Immature natural killer cell (primary cell): ENCODE measurements at regions not wholly inside any gene's neighbourhood (a gene's known extent, or its start where the extent isn't known, plus 50 kb on each side); places are given as distances from the start of the nearest gene placed in this dataset.
"Not testable (repeated sequence)": the region's sequence is repeated elsewhere in the genome, so short reads cannot be mapped to it uniquely, and the experiment has no call there.

ENCODE experiments used
- DNase-seq, 3 donors: peaks; one replicate each; pipeline ENCODE4 v3.0.0; 2022; ENCODE audit warnings: mixed read lengths in 1 of 3
- H3K27ac Mint-ChIP-seq, 6 donors: one replicate each; pipeline ENCODE4 v1.8.0; 2020; ENCODE audit warnings: mixed read lengths in 6 of 6, mild to moderate bottlenecking in 5 of 6, inconsistent platforms in 4 of 6, moderate library complexity in 3 of 6
- H3K27me3 Mint-ChIP-seq, 3 donors: one replicate each; pipeline ENCODE4 v1.8.0; 2020 to 2021; ENCODE audit warnings: low read depth in 3 of 3, mild to moderate bottlenecking in 3 of 3, mixed read lengths in 3 of 3, moderate library complexity in 3 of 3, inconsistent platforms in 1 of 3
- H3K36me3 Mint-ChIP-seq, 3 donors: one replicate each; pipeline ENCODE4 v1.8.0; 2020; ENCODE audit warnings: mixed read lengths in 3 of 3, inconsistent platforms in 2 of 3, mild to moderate bottlenecking in 2 of 3
- H3K4me1 Mint-ChIP-seq, 2 donors: one replicate each; pipeline ENCODE4 v1.8.0; 2020; ENCODE audit warnings: inconsistent platforms in 2 of 2, mild to moderate bottlenecking in 2 of 2, mixed read lengths in 2 of 2, moderate library complexity in 1 of 2
- H3K4me3 Mint-ChIP-seq, 5 donors: one replicate each; pipeline ENCODE4 v1.8.0; 2020; ENCODE audit warnings: mild to moderate bottlenecking in 5 of 5, mixed read lengths in 5 of 5, inconsistent platforms in 3 of 5, moderate library complexity in 3 of 5
- H3K9me3 Mint-ChIP-seq, 6 donors: one replicate each; pipeline ENCODE4 v1.8.0; 2020; ENCODE audit warnings: mild to moderate bottlenecking in 6 of 6, mixed read lengths in 6 of 6, inconsistent platforms in 4 of 6, moderate library complexity in 3 of 6

GRCh38 chr1:215376544-215377264 is 190.4 kb upstream of the KCTD3 start:
- H3K36me3 Mint-ChIP-seq = no peaks in the 10 kb centered on the region
- H3K4me3 Mint-ChIP-seq = no peak overlapping the region
- no peak overlapping the region for H3K27ac Mint-ChIP-seq
- no peaks in the 10 kb centered on the region for H3K4me1 Mint-ChIP-seq
- H3K27me3 Mint-ChIP-seq = peaks cover 0 to 4% (median 0%) of the 10 kb centered on the region in 3 donors
- DNase-seq = no peak
- peaks cover 7 to 37% (median 13%) of the 10 kb centered on the region in 6 donors for H3K9me3 Mint-ChIP-seq

- peaks cover 0 to 4% (median 0%) of the 10 kb centered on the region in 3 donors for H3K27me3 Mint-ChIP-seq
- no peak for DNase-seq
- H3K9me3 Mint-ChIP-seq = peaks cover 3 to 37% (median 13%) of the 10 kb centered on the region in 6 donors
- H3K27ac Mint-ChIP-seq = no peak overlapping the region
- H3K36me3 Mint-ChIP-seq = no peaks in the 10 kb centered on the region
- no peak overlapping the region for H3K4me3 Mint-ChIP-seq
- H3K4me1 Mint-ChIP-seq = no peaks in the 10 kb centered on the region
These were observed 189.4 kb upstream of the KCTD3 start for GRCh38 chr1:215377746-215378145.

GRCh38 chr1:215380566-215380965 is 186.5 kb upstream of the KCTD3 start:
- Mint-ChIP-seq H3K9me3 (peaks cover 0 to 31% (median 10%) of the 10 kb centered on the region in 6 donors), H3K4me3 (no peak overlapping the region), H3K27me3 (peaks cover 0 to 4% (median 0%) of the 10 kb centered on the region in 3 donors), H3K27ac (no peak overlapping the region), H3K4me1 (no peaks in the 10 kb centered on the region), H3K36me3 (no peaks in the 10 kb centered on the region)
- no peak for DNase-seq

- Mint-ChIP-seq H3K27me3 (no peaks in the 10 kb centered on the region), H3K4me1 (no peaks in the 10 kb centered on the region), H3K36me3 (peaks cover 0 to 4% (median 0%) of the 10 kb centered on the region in 3 donors), H3K27ac (no peak overlapping the region), H3K9me3 (peaks cover 10 to 46% (median 25%) of the 10 kb centered on the region in 6 donors), H3K4me3 (no peak overlapping the region)
- DNase-seq = no peak
These were observed 173.6 kb upstream of the KCTD3 start for GRCh38 chr1:215393476-215393875.

GRCh38 chr1:215394084-215394991 is 172.8 kb upstream of the KCTD3 start:
- Mint-ChIP-seq H3K9me3 (peaks cover 10 to 46% (median 22%) of the 10 kb centered on the region in 6 donors), H3K36me3 (peaks cover 0 to 4% (median 0%) of the 10 kb centered on the region in 3 donors), H3K27me3 (no peaks in the 10 kb centered on the region), H3K4me3 (no peak overlapping the region), H3K27ac (no peak overlapping the region), H3K4me1 (no peaks in the 10 kb centered on the region)
- DNase-seq = no peak

- Mint-ChIP-seq H3K4me1 (no peaks in the 10 kb centered on the region), H3K9me3 (peaks cover 7 to 44% (median 25%) of the 10 kb centered on the region in 6 donors), H3K27ac (no peak overlapping the region), H3K36me3 (peaks cover 0 to 4% (median 0%) of the 10 kb centered on the region in 3 donors), H3K27me3 (no peaks in the 10 kb centered on the region), H3K4me3 (no peak overlapping the region)
- DNase-seq = no peak
These were observed 170.0 kb upstream of the KCTD3 start for GRCh38 chr1:215397106-215397505.

- Mint-ChIP-seq H3K27me3 (peaks cover 0 to under 1% (median 0%) of the 10 kb centered on the region in 3 donors), H3K27ac (no peak overlapping the region), H3K4me1 (no peaks in the 10 kb centered on the region), H3K9me3 (peaks cover 8 to 42% (median 21%) of the 10 kb centered on the region in 6 donors), H3K4me3 (no peak overlapping the region), H3K36me3 (peaks cover 0 to 4% (median 0%) of the 10 kb centered on the region in 3 donors)
- no peak for DNase-seq
These were observed 169.3 kb upstream of the KCTD3 start for GRCh38 chr1:215397843-215398242.

GRCh38 chr1:215399787-215400186 is 167.3 kb upstream of the KCTD3 start:
- H3K36me3 Mint-ChIP-seq = peaks cover 0 to 4% (median 0%) of the 10 kb centered on the region in 3 donors
- no peak for DNase-seq
- H3K4me1 Mint-ChIP-seq = no peaks in the 10 kb centered on the region
- peaks cover 0 to 2% (median 0%) of the 10 kb centered on the region in 3 donors for H3K27me3 Mint-ChIP-seq
- peaks cover 7 to 34% (median 15%) of the 10 kb centered on the region in 6 donors for H3K9me3 Mint-ChIP-seq
- H3K4me3 Mint-ChIP-seq = no peak overlapping the region
- H3K27ac Mint-ChIP-seq = no peak overlapping the region

- Mint-ChIP-seq H3K27me3 (peaks cover 0 to 2% (median 0%) of the 10 kb centered on the region in 3 donors), H3K4me1 (no peaks in the 10 kb centered on the region), H3K9me3 (peaks cover 8 to 34% (median 17%) of the 10 kb centered on the region in 6 donors), H3K27ac (no peak overlapping the region), H3K4me3 (no peak overlapping the region), H3K36me3 (peaks cover 0 to 4% (median 0%) of the 10 kb centered on the region in 3 donors)
- no peak for DNase-seq
These were observed 166.4 kb upstream of the KCTD3 start for GRCh38 chr1:215400741-215401140.

GRCh38 chr1:215402147-215402546 is 165.0 kb upstream of the KCTD3 start:
- Mint-ChIP-seq H3K4me1 (no peaks in the 10 kb centered on the region), H3K36me3 (peaks cover 0 to 4% (median 0%) of the 10 kb centered on the region in 3 donors), H3K9me3 (peaks cover 6 to 26% (median 15%) of the 10 kb centered on the region in 6 donors), H3K27me3 (peaks cover 0 to 2% (median 0%) of the 10 kb centered on the region in 3 donors), H3K27ac (no peak overlapping the region), H3K4me3 (no peak overlapping the region)
- no peak for DNase-seq

GRCh38 chr1:215405211-215405610 is 161.9 kb upstream of the KCTD3 start:
- Mint-ChIP-seq H3K27ac (no peak overlapping the region), H3K4me1 (no peaks in the 10 kb centered on the region), H3K4me3 (no peak overlapping the region), H3K27me3 (peaks cover 0 to 2% (median 0%) of the 10 kb centered on the region in 3 donors), H3K36me3 (peaks cover 0 to 4% (median 0%) of the 10 kb centered on the region in 3 donors), H3K9me3 (peaks cover 4 to 24% (median 12%) of the 10 kb centered on the region in 6 donors)
- DNase-seq = no peak

GRCh38 chr1:215406927-215407326 is 160.2 kb upstream of the KCTD3 start:
- H3K36me3 Mint-ChIP-seq = peaks cover 0 to 4% (median 0%) of the 10 kb centered on the region in 3 donors
- no peak for DNase-seq
- no peak overlapping the region for H3K27ac Mint-ChIP-seq
- no peaks in the 10 kb centered on the region for H3K4me1 Mint-ChIP-seq
- peaks cover 0 to 2% (median 0%) of the 10 kb centered on the region in 3 donors for H3K27me3 Mint-ChIP-seq
- peaks cover under 1 to 22% (median 12%) of the 10 kb centered on the region in 6 donors for H3K9me3 Mint-ChIP-seq
- no peak overlapping the region for H3K4me3 Mint-ChIP-seq

GRCh38 chr1:215407575-215407974 is 159.5 kb upstream of the KCTD3 start:
- Mint-ChIP-seq H3K4me3 (no peak overlapping the region), H3K36me3 (peaks cover 0 to 4% (median 0%) of the 10 kb centered on the region in 3 donors), H3K27me3 (peaks cover 0 to 2% (median 0%) of the 10 kb centered on the region in 3 donors), H3K4me1 (no peaks in the 10 kb centered on the region), H3K27ac (no peak overlapping the region), H3K9me3 (peaks cover 0 to 24% (median 12%) of the 10 kb centered on the region in 6 donors)
- no peak for DNase-seq

GRCh38 chr1:215409546-215409945 is 157.6 kb upstream of the KCTD3 start:
- H3K27ac Mint-ChIP-seq, H3K27me3 Mint-ChIP-seq, H3K4me3 Mint-ChIP-seq, DNase-seq, H3K36me3 Mint-ChIP-seq, H3K4me1 Mint-ChIP-seq: not testable (repeated sequence)
- H3K9me3 Mint-ChIP-seq = peaks cover 2 to 27% (median 8%) of the 10 kb centered on the region in 6 donors
